CD14-positive monocyte (primary cell): ENCODE measurements at regions not wholly inside any gene's neighbourhood (a gene's known extent, or its start where the extent isn't known, plus 50 kb on each side); places are given as distances from the start of the nearest gene placed in this dataset.

Source experiments
- DNase-seq, 3 donors: peaks; one replicate each; pipeline ENCODE4 v3.0.0-alpha.2; 2011 to 2022
- H2AFZ ChIP-seq: 2 replicates; pipeline ENCODE4 v1.6.0; 2012; ENCODE audit warnings: mild to moderate bottlenecking, low read depth, low read length, inconsistent platforms; ENCODE audit not compliant: insufficient read depth, poor library complexity, severe bottlenecking
- H3K27ac ChIP-seq, 2 donors: 1 replicate in 1 of 2; 2 replicates in 1 of 2; pipeline ENCODE4 v1.5.1; 2012 to 2013; ENCODE audit warnings: low read length in 2 of 2, control low read depth in 1 of 2, inconsistent platforms in 1 of 2, low read depth in 1 of 2, mild to moderate bottlenecking in 1 of 2
- H3K27me3 ChIP-seq, 2 donors: one replicate each; pipeline versions ENCODE4 v1.6.0 to v1.6.1; 2011 to 2013; ENCODE audit warnings: low read length in 2 of 2; ENCODE audit not compliant: control insufficient read depth in 2 of 2, insufficient read depth in 2 of 2
- H3K36me3 ChIP-seq, 2 donors: replicated peaks in 1 of 2; 1 replicate in 1 of 2; 2 replicates in 1 of 2; pipeline versions ENCODE4 v1.5.1 to v1.6.1; 2012 to 2013; ENCODE audit warnings: low read length in 2 of 2, control low read depth in 1 of 2, inconsistent platforms in 1 of 2, mild to moderate bottlenecking in 1 of 2; ENCODE audit not compliant: insufficient read depth in 2 of 2, control insufficient read depth in 1 of 2
- H3K4me1 ChIP-seq, 2 donors: 1 replicate in 1 of 2; 2 replicates in 1 of 2; pipeline versions ENCODE4 v1.5.1 to v1.6.1; 2012 to 2013; ENCODE audit warnings: low read length in 2 of 2, control low read depth in 1 of 2, inconsistent platforms in 1 of 2, mild to moderate bottlenecking in 1 of 2, moderate library complexity in 1 of 2; ENCODE audit not compliant: insufficient read depth in 2 of 2, control insufficient read depth in 1 of 2
- H3K4me2 ChIP-seq: replicated peaks from 2 replicates; pipeline ENCODE3; 2012; ENCODE audit warnings: low read length, moderate library complexity, mild to moderate bottlenecking; ENCODE audit not compliant: poor library complexity, severe bottlenecking; ENCODE audit errors: extremely low read depth
- H3K4me3 ChIP-seq, 3 experiments: fragments of 200-600 bp in 1 of 3; sonication (generic) in 1 of 3; replicated peaks in 1 of 3; 1 replicate in 2 of 3; 2 replicates in 1 of 3; pipeline ENCODE4 v1.5.1; 2011 to 2013; ENCODE audit warnings: low read length in 3 of 3, mild to moderate bottlenecking in 3 of 3, control low read depth in 2 of 3, low read depth in 2 of 3, inconsistent platforms in 1 of 3, moderate library complexity in 1 of 3
- H3K79me2 ChIP-seq: 2 replicates; pipeline ENCODE4 v1.6.0; 2012; ENCODE audit warnings: mild to moderate bottlenecking, control low read depth, inconsistent platforms, low read length, moderate library complexity; ENCODE audit not compliant: insufficient read depth
- H3K9ac ChIP-seq: 2 replicates; pipeline ENCODE4 v1.6.0; 2017; ENCODE audit warnings: low read length, mild to moderate bottlenecking; ENCODE audit not compliant: insufficient read depth, poor library complexity, severe bottlenecking
- H3K9me3 ChIP-seq, 2 donors: replicated peaks in 1 of 2; 1 replicate in 1 of 2; 2 replicates in 1 of 2; pipeline versions ENCODE4 v1.5.1 to v1.6.1; 2012 to 2013; ENCODE audit warnings: low read length in 2 of 2, control low read depth in 1 of 2; ENCODE audit not compliant: control insufficient read depth in 1 of 2, insufficient read depth in 1 of 2
- H4K20me1 ChIP-seq: 2 replicates; pipeline ENCODE4 v1.6.0; 2012; ENCODE audit warnings: mild to moderate bottlenecking, low read length, control low read depth, moderate library complexity; ENCODE audit not compliant: insufficient read depth
- H3K27ac Mint-ChIP-seq, 7 donors: one replicate each; pipeline ENCODE4 v1.8.0; 2020; ENCODE audit warnings: mild to moderate bottlenecking in 7 of 7, mixed read lengths in 7 of 7, moderate library complexity in 6 of 7, inconsistent platforms in 2 of 7
- H3K27me3 Mint-ChIP-seq, 3 donors: one replicate each; pipeline ENCODE4 v1.8.0; 2021 to 2022; ENCODE audit warnings: low read depth in 3 of 3, mild to moderate bottlenecking in 3 of 3, mixed read lengths in 3 of 3, moderate library complexity in 3 of 3, inconsistent platforms in 1 of 3
- H3K36me3 Mint-ChIP-seq, 2 donors: one replicate each; pipeline ENCODE4 v1.8.0; 2020; ENCODE audit warnings: mixed read lengths in 2 of 2, inconsistent platforms in 1 of 2, mild to moderate bottlenecking in 1 of 2
- H3K4me1 Mint-ChIP-seq: one replicate; pipeline ENCODE4 v1.8.0; 2020; ENCODE audit warnings: mild to moderate bottlenecking, mixed read lengths
- H3K4me3 Mint-ChIP-seq, 2 donors: one replicate each; pipeline ENCODE4 v1.8.0; 2020; ENCODE audit warnings: mild to moderate bottlenecking in 2 of 2, mixed read lengths in 2 of 2, moderate library complexity in 1 of 2
- H3K9me3 Mint-ChIP-seq, 7 donors: one replicate each; pipeline ENCODE4 v1.8.0; 2020 to 2022; ENCODE audit warnings: mixed read lengths in 7 of 7, mild to moderate bottlenecking in 6 of 7, moderate library complexity in 6 of 7, inconsistent platforms in 2 of 7
- WGBS: methylation state at CpG from one replicate; pipeline ENCODE4 v1.1.5; 2013; ENCODE audit warnings: missing lambda C conversion rate; ENCODE audit not compliant: insufficient coverage; 5-methylcytosine and 5-hydroxymethylcytosine counted together
- intact Hi-C, 2 donors: fragments of 100-400 bp; cut with micrococcal nuclease; formaldehyde crosslinking; loops; one replicate each; pipeline versions ENCODE4 v1.15.0 to v1.15.1; 2023
- TF ChIP-seq, protein P1 (sequence below): fragments of 200-600 bp; IDR thresholded peaks from one replicate; pipeline ENCODE4 v1.8.0; 2022; ENCODE audit warnings: antibody characterized with exemption, mild to moderate bottlenecking

DNA sequence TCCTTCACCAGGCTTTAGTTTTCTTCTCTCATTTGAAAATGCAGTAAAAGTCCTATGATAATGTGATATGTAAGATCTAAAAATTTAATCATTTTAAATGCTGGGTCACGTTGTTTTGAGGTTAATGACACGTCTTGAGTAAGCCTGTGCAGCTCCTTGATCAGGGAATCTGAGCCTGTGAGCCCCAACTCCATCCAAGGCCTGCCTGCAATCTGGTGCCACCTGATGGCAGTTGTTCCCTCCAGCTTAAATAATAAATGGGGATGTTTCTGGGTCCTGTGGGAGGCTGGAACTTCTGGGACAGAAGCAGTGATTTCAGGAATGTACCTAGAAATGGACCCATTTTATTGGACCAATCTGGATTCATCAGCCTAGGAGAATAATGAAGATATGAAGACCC is 455.4 kb upstream of the ADGRL3 start:
- H4K20me1 ChIP-seq: no peaks in the 10 kb centered on the region
- H3K27me3 ChIP-seq: no peaks in the 10 kb centered on the region
- TF ChIP-seq, protein P1, sequence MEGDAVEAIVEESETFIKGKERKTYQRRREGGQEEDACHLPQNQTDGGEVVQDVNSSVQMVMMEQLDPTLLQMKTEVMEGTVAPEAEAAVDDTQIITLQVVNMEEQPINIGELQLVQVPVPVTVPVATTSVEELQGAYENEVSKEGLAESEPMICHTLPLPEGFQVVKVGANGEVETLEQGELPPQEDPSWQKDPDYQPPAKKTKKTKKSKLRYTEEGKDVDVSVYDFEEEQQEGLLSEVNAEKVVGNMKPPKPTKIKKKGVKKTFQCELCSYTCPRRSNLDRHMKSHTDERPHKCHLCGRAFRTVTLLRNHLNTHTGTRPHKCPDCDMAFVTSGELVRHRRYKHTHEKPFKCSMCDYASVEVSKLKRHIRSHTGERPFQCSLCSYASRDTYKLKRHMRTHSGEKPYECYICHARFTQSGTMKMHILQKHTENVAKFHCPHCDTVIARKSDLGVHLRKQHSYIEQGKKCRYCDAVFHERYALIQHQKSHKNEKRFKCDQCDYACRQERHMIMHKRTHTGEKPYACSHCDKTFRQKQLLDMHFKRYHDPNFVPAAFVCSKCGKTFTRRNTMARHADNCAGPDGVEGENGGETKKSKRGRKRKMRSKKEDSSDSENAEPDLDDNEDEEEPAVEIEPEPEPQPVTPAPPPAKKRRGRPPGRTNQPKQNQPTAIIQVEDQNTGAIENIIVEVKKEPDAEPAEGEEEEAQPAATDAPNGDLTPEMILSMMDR: no peak
- H2AFZ ChIP-seq: no peak overlapping the region
- Mint-ChIP-seq H3K36me3 (no peaks in the 10 kb centered on the region), H3K4me1 (no peaks in the 10 kb centered on the region), H3K4me3 (no peak overlapping the region), H3K9me3 (peaks cover 0 to 3% (median 0%) of the 10 kb centered on the region in 7 donors), H3K27me3 (peaks cover 0 to 2% (median 0%) of the 10 kb centered on the region in 3 donors), H3K27ac (no peak overlapping the region)
- no peak for DNase-seq
- no peaks in the 10 kb centered on the region for H3K9me3 ChIP-seq
- no peak overlapping the region for H3K4me2 ChIP-seq
- H3K27ac ChIP-seq: no peak overlapping the region
- no peak overlapping the region for H3K9ac ChIP-seq
- no peak overlapping the region for H3K4me3 ChIP-seq
- H3K79me2 ChIP-seq: no peaks in the 10 kb centered on the region
- 60% methylated on average over 2 of the region's 2 CpGs for WGBS
- H3K4me1 ChIP-seq: no peaks in the 10 kb centered on the region
- intact Hi-C loops: no loop called here
- no peaks in the 10 kb centered on the region for H3K36me3 ChIP-seq

DNA sequence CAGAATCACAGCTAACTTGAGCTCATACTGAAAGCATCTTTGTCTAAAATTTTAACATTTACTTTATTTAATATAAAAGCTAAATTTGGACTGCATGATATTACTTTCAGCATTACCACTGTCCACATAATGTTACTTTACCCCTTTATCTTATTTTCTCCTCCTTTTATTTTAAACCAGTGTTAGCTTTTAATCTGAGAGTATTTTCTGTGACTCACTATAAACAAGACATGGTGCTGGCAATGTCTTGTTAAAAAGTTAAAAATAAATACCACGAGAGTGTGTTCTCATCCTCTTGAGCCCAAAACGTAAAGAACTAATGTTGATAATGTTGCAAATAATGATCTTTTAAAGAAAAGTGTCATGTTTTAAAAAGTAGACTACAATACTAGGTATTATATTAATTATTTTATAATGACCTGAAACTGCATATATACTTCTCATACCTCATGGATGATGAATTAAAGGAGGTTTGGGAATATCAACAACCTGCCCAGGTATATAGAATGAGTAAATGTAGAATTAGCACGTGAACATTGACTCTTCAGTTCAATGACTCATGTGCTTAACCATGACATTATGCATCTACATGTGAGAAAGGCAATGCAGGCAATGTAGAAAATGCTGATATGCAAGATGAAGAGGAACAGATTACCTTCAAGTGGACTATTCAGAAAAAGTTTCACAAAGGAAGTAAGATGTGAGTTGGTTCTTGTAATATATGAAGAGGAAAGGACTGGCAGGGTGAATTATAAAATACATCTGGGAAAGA is 454.1 kb upstream of the ADGRL3 start:
- H3K4me1 Mint-ChIP-seq: no peaks in the 10 kb centered on the region
- H3K9me3 Mint-ChIP-seq: peaks cover 0 to 3% (median 0%) of the 10 kb centered on the region in 7 donors
- no peak overlapping the region for H2AFZ ChIP-seq
- no peaks in the 10 kb centered on the region for H3K27me3 Mint-ChIP-seq
- H3K4me3 Mint-ChIP-seq: no peak overlapping the region
- DNase-seq: no peak
- no peaks in the 10 kb centered on the region for H3K27me3 ChIP-seq
- H3K4me3 ChIP-seq: no peak overlapping the region
- no peaks in the 10 kb centered on the region for H3K9me3 ChIP-seq
- TF ChIP-seq, protein P1: no peak
- H3K27ac Mint-ChIP-seq: no peak overlapping the region
- H3K36me3 ChIP-seq: no peaks in the 10 kb centered on the region
- H3K4me2 ChIP-seq: no peak overlapping the region
- H3K27ac ChIP-seq: no peak overlapping the region
- no peaks in the 10 kb centered on the region for H3K79me2 ChIP-seq
- H4K20me1 ChIP-seq: no peaks in the 10 kb centered on the region
- intact Hi-C loops: no loop called here
- no peaks in the 10 kb centered on the region for H3K4me1 ChIP-seq
- H3K36me3 Mint-ChIP-seq: no peaks in the 10 kb centered on the region
- no CpG with 5 or more reads among the region's 3 CpGs for WGBS
- H3K9ac ChIP-seq: no peak overlapping the region
